Glutamatergic neuron (in vitro differentiated cells): ENCODE measurements at regions not wholly inside any gene's neighbourhood (a gene's known extent, or its start where the extent isn't known, plus 50 kb on each side); places are given as distances from the start of the nearest gene placed in this dataset.

Source experiments
- DNase-seq: peaks from one replicate; pipeline ENCODE4 v3.0.0; 2022
- H3K27ac Mint-ChIP-seq: one replicate; pipeline ENCODE4 v1.8.0; 2020; ENCODE audit warnings: mild to moderate bottlenecking, mixed read lengths, inconsistent platforms; ENCODE audit not compliant: unreplicated experiment
- H3K27me3 Mint-ChIP-seq: one replicate; pipeline ENCODE4 v1.8.0; 2020; ENCODE audit warnings: mild to moderate bottlenecking, moderate library complexity, mixed read lengths, inconsistent platforms; ENCODE audit not compliant: unreplicated experiment
- H3K36me3 Mint-ChIP-seq: one replicate; pipeline ENCODE4 v1.8.0; 2020; ENCODE audit warnings: mild to moderate bottlenecking, mixed read lengths, inconsistent platforms; ENCODE audit not compliant: unreplicated experiment
- H3K4me1 Mint-ChIP-seq: one replicate; pipeline ENCODE4 v1.8.0; 2020; ENCODE audit warnings: mild to moderate bottlenecking, low read depth, mixed read lengths, inconsistent platforms; ENCODE audit not compliant: unreplicated experiment
- H3K4me3 Mint-ChIP-seq: one replicate; pipeline ENCODE4 v1.8.0; 2020; ENCODE audit warnings: mild to moderate bottlenecking, mixed read lengths, inconsistent platforms; ENCODE audit not compliant: unreplicated experiment
- H3K9me3 Mint-ChIP-seq: one replicate; pipeline ENCODE4 v1.8.0; 2020; ENCODE audit warnings: mild to moderate bottlenecking, moderate library complexity, mixed read lengths, inconsistent platforms; ENCODE audit not compliant: unreplicated experiment
- CTCF ChIP-seq: fragments of 200-600 bp; sonication (generic); IDR thresholded peaks from one replicate; pipeline ENCODE4 v1.5.0; 2021; ENCODE audit not compliant: partially characterized antibody, unreplicated experiment

GRCh38 chr1:94734963-94735901, 84.9 kb upstream of the SLC44A3 start:
- Mint-ChIP-seq H3K4me1 (no peaks in the 10 kb centered on the region), H3K4me3 (no peak overlapping the region), H3K9me3 (peaks cover 4% of the 10 kb centered on the region), H3K27ac (peak overlapping the region; percentile 14), H3K27me3 (peaks cover 4% of the 10 kb centered on the region), H3K36me3 (peaks cover 9% of the 10 kb centered on the region)
- TF ChIP-seq CTCF: no peak
- no peak for DNase-seq

- Mint-ChIP-seq H3K36me3 (peaks cover 14% of the 10 kb centered on the region), H3K27ac (no peak overlapping the region), H3K27me3 (peaks cover 4% of the 10 kb centered on the region), H3K9me3 (peaks cover 4% of the 10 kb centered on the region), H3K4me3 (no peak overlapping the region), H3K4me1 (no peaks in the 10 kb centered on the region)
- TF ChIP-seq CTCF: no peak
- no peak for DNase-seq
Measured at GRCh38 chr1:94731891-94732290, 88.3 kb upstream of the SLC44A3 start.

- DNase-seq: no peak
- Mint-ChIP-seq H3K27ac (no peak overlapping the region), H3K4me1 (no peaks in the 10 kb centered on the region), H3K27me3 (peaks cover 2% of the 10 kb centered on the region), H3K36me3 (peaks cover 14% of the 10 kb centered on the region), H3K4me3 (no peak overlapping the region), H3K9me3 (peaks cover 4% of the 10 kb centered on the region)
- no peak for TF ChIP-seq CTCF
Measured at GRCh38 chr1:94730450-94730849, 89.7 kb upstream of the SLC44A3 start.

GRCh38 chr1:94729267-94729666, 90.9 kb upstream of the SLC44A3 start:
- H3K27ac Mint-ChIP-seq: no peak overlapping the region
- peaks cover 17% of the 10 kb centered on the region for H3K36me3 Mint-ChIP-seq
- H3K27me3 Mint-ChIP-seq: peaks cover 2% of the 10 kb centered on the region
- peaks cover 3% of the 10 kb centered on the region for H3K9me3 Mint-ChIP-seq
- H3K4me3 Mint-ChIP-seq: no peak overlapping the region
- no peak for DNase-seq
- H3K4me1 Mint-ChIP-seq: no peaks in the 10 kb centered on the region
- TF ChIP-seq CTCF: no peak
